ENCODE measurements at regions not wholly inside any gene's neighbourhood (a gene's known extent, or its start where the extent isn't known, plus 50 kb on each side); places are given as distances from the start of the nearest gene placed in this dataset.

- H3K27ac ChIP-seq, result no peak overlapping the region
- WGBS, result 44% methylated on average over 1 of the region's 1 CpG
- DNase-seq (ENCODE audit: low spot score in 2 of 2), result no peak
These were observed 176.5 kb downstream of the CARTPT start for GRCh38 chr5:71895546-71895945.

GRCh38 chr5:71899865-71900342 is 180.8 kb downstream of the CARTPT start:
- H3K27me3 ChIP-seq, result no peaks in the 10 kb centered on the region
- peaks cover 3% of the 10 kb centered on the region for H3K4me1 ChIP-seq
- DNase-seq (ENCODE audit: low spot score in 2 of 2), result no peak
- 58% methylated on average over 2 of the region's 2 CpGs for WGBS
- H3K4me3 ChIP-seq, result no peak overlapping the region
- TF ChIP-seq POLR2AphosphoS5 (IDR thresholded peaks at IDR 0.05) (no peak), POLR2A (IDR thresholded peaks at IDR 0.05) (no peak), CTCF (IDR thresholded peaks at IDR 0.05) (no peak), EP300 (IDR thresholded peaks at IDR 0.05) (no peak)
- H3K27ac ChIP-seq, result no peak overlapping the region
- no peaks in the 10 kb centered on the region for H3K36me3 ChIP-seq
- H3K9me3 ChIP-seq, result no peaks in the 10 kb centered on the region

More at GRCh38 chr5:71895546-71895945, 176.5 kb downstream of the CARTPT start:
- TF ChIP-seq POLR2AphosphoS5 (IDR thresholded peaks at IDR 0.05), result no peak
- TF ChIP-seq EP300 (IDR thresholded peaks at IDR 0.05), result no peak
- no peak for TF ChIP-seq CTCF (IDR thresholded peaks at IDR 0.05)
- no peak for TF ChIP-seq POLR2A (IDR thresholded peaks at IDR 0.05)
- Histone ChIP-seq H3K9me3 (no peaks in the 10 kb centered on the region), H3K4me3 (no peak overlapping the region), H3K4me1 (peaks cover 9% of the 10 kb centered on the region), H3K27me3 (no peaks in the 10 kb centered on the region), H3K36me3 (no peaks in the 10 kb centered on the region)

GRCh38 chr5:71903808-71904207 is 184.7 kb downstream of the CARTPT start:
- no peak for TF ChIP-seq POLR2AphosphoS5 (IDR thresholded peaks at IDR 0.05)
- TF ChIP-seq CTCF (IDR thresholded peaks at IDR 0.05), result no peak
- TF ChIP-seq POLR2A (IDR thresholded peaks at IDR 0.05), result no peak
- TF ChIP-seq EP300 (IDR thresholded peaks at IDR 0.05), result no peak
- Histone ChIP-seq H3K4me1 (peaks cover 20% of the 10 kb centered on the region), H3K27ac (no peak overlapping the region), H3K27me3 (no peaks in the 10 kb centered on the region), H3K36me3 (no peaks in the 10 kb centered on the region), H3K9me3 (no peaks in the 10 kb centered on the region), H3K4me3 (no peak overlapping the region)
- WGBS, result 64% methylated on average over 2 of the region's 2 CpGs
- DNase-seq (ENCODE audit: low spot score in 2 of 2), result no peak

- no peak for TF ChIP-seq POLR2A (IDR thresholded peaks at IDR 0.05)
- TF ChIP-seq POLR2AphosphoS5 (IDR thresholded peaks at IDR 0.05), result no peak
- TF ChIP-seq EP300 (IDR thresholded peaks at IDR 0.05), result no peak
- no peak for TF ChIP-seq CTCF (IDR thresholded peaks at IDR 0.05)
- H3K27me3 ChIP-seq, result no peaks in the 10 kb centered on the region
- WGBS, result 100% methylated on average over 2 of the region's 2 CpGs
- no peak overlapping the region for H3K27ac ChIP-seq
- no peak overlapping the region for H3K4me3 ChIP-seq
- DNase-seq (ENCODE audit: low spot score in 2 of 2), result no peak
- peaks cover 20% of the 10 kb centered on the region for H3K4me1 ChIP-seq
- no peaks in the 10 kb centered on the region for H3K36me3 ChIP-seq
- no peaks in the 10 kb centered on the region for H3K9me3 ChIP-seq
These were observed 185.8 kb downstream of the CARTPT start for GRCh38 chr5:71904852-71905251.

GRCh38 chr5:71905834-71906711 is 187.0 kb downstream of the CARTPT start:
- Histone ChIP-seq H3K9me3 (no peaks in the 10 kb centered on the region), H3K27ac (no peak overlapping the region), H3K4me3 (no peak overlapping the region), H3K27me3 (no peaks in the 10 kb centered on the region), H3K4me1 (peaks cover 17% of the 10 kb centered on the region), H3K36me3 (no peaks in the 10 kb centered on the region)
- TF ChIP-seq EP300 (IDR thresholded peaks at IDR 0.05) (no peak), POLR2AphosphoS5 (IDR thresholded peaks at IDR 0.05) (no peak), POLR2A (IDR thresholded peaks at IDR 0.05) (no peak), CTCF (IDR thresholded peaks at IDR 0.05) (no peak)
- WGBS, result 68% methylated on average over 1 of the region's 1 CpG
- no peak for DNase-seq (ENCODE audit: low spot score in 2 of 2)

All from suprapubic skin (tissue), 4 donors.